HepG2 (cell line): ENCODE measurements at regions not wholly inside any gene's neighbourhood (a gene's known extent, or its start where the extent isn't known, plus 50 kb on each side); places are given as distances from the start of the nearest gene placed in this dataset.

Experiments
- ATAC-seq: fragments of 200-7000 bp; cut with Tn5 transposase; 3 replicates; pipeline ENCODE4 v1.9.1; 2020; ENCODE audit warnings: mild to moderate bottlenecking, moderate library complexity
- BruUV-seq: library from RNA; stranded (reverse); fragments of 400-500 nt; replicated peaks from 2 replicates; lab custom pipeline; 2021; lab: Mats Ljungman, UMichigan
- CTCF ChIA-PET: fragments of 300-600 bp; formaldehyde crosslinking; extraction: SDS; loops from one replicate; lab custom pipeline; 2021; ENCODE audit warnings: low total read pairs, inconsistent platforms, low intra/inter-chr PET ratio; lab: Yijun Ruan, JAX
- POLR2A ChIA-PET: fragments of 350-600 bp; sonication (Branson Sonifier 250); formaldehyde crosslinking; loops from one replicate; lab custom pipeline; 2020; ENCODE audit warnings: antibody characterized with exemption, inconsistent platforms; lab: Yijun Ruan, JAX
- DNase-seq: peaks from one replicate; pipeline ENCODE4 v3.0.0-alpha.2; 2015; ENCODE audit warnings: low spot score
- FAIRE-seq: peaks from 3 replicates; lab custom pipeline; 2011; peaks lifted over from hg19 to GRCh38; lab: Jason Lieb, UNC
- H2AFZ ChIP-seq: one replicate; pipeline ENCODE4 v1.6.1; 2011; ENCODE audit warnings: low read length, inconsistent platforms
- H3K27ac ChIP-seq: fragments of 300-600 bp; 3 replicates; pipeline ENCODE4 v1.8.0; 2011; ENCODE audit warnings: mixed run types, mild to moderate bottlenecking, mixed read lengths, low read length, inconsistent platforms; ENCODE audit not compliant: insufficient read depth; ENCODE audit errors: extremely low read length
- H3K27me3 ChIP-seq, 2 experiments: fragments of 200-600 bp in 1 of 2; 2 replicates in 1 of 2; 3 replicates in 1 of 2; pipeline versions ENCODE4 v1.6.0 to v1.8.0; 2011; ENCODE audit warnings: low read length in 2 of 2, mild to moderate bottlenecking in 2 of 2, moderate library complexity in 2 of 2, inconsistent platforms in 1 of 2; ENCODE audit not compliant: insufficient read depth in 2 of 2, control insufficient read depth in 1 of 2
- H3K36me3 ChIP-seq, 2 experiments: fragments of 200-600 bp in 1 of 2; replicated peaks in 1 of 2; 2 replicates in 1 of 2; 3 replicates in 1 of 2; pipeline versions ENCODE4 v1.5.1 to v1.8.0; 2011; ENCODE audit warnings: low read length in 2 of 2, inconsistent platforms in 1 of 2; ENCODE audit not compliant: insufficient read depth in 2 of 2, control insufficient read depth in 1 of 2
- H3K4me1 ChIP-seq: 2 replicates; pipeline ENCODE4 v1.5.1; 2012; ENCODE audit warnings: low read length, inconsistent platforms; ENCODE audit not compliant: insufficient read depth
- H3K4me2 ChIP-seq: 2 replicates; pipeline ENCODE4 v1.6.0; 2011; ENCODE audit warnings: low read depth, low read length, inconsistent platforms
- H3K4me3 ChIP-seq, 3 experiments: fragments of 200-600 bp in 1 of 3; sonication (generic), shearing (Covaris generic) in 1 of 3; replicated peaks in 1 of 3; 2 replicates each; pipeline ENCODE4 v1.5.1; 2011 to 2016; ENCODE audit warnings: low read length in 3 of 3, inconsistent platforms in 2 of 3, low read depth in 2 of 3, mild to moderate bottlenecking in 2 of 3, control low read depth in 1 of 3, mixed read lengths in 1 of 3; ENCODE audit not compliant: insufficient read depth in 1 of 3
- H3K79me2 ChIP-seq: one replicate; pipeline ENCODE4 v1.6.1; 2011; ENCODE audit warnings: low read length, inconsistent platforms; ENCODE audit not compliant: insufficient read depth
- H3K9ac ChIP-seq: 2 replicates; pipeline ENCODE4 v1.6.0; 2011; ENCODE audit warnings: mild to moderate bottlenecking, low read depth, low read length, inconsistent platforms; ENCODE audit not compliant: insufficient read depth
- H3K9me3 ChIP-seq: 2 replicates; pipeline ENCODE4 v1.5.1; 2012; ENCODE audit warnings: mild to moderate bottlenecking, low read length
- H4K20me1 ChIP-seq: 2 replicates; pipeline ENCODE4 v1.6.0; 2011; ENCODE audit warnings: inconsistent platforms, mild to moderate bottlenecking, low read length, moderate library complexity; ENCODE audit not compliant: insufficient read depth
- BCL3 ChIP-seq: sonication (generic); formaldehyde crosslinking; IDR thresholded peaks from 2 replicates; pipeline ENCODE4 v1.5.1; 2020; ENCODE audit warnings: mild to moderate bottlenecking, missing genetic modification reagents, moderate library complexity
- HMGXB3 ChIP-seq: sonication (generic); formaldehyde crosslinking; IDR thresholded peaks from 2 replicates; pipeline ENCODE4 v1.4.0; 2020; ENCODE audit warnings: missing genetic modification reagents, borderline replicate concordance
- KDM5B ChIP-seq: sonication (generic); formaldehyde crosslinking; IDR thresholded peaks from 2 replicates; pipeline ENCODE4 v1.4.0; 2020; ENCODE audit warnings: missing genetic modification reagents, mild to moderate bottlenecking, borderline replicate concordance
- MATR3 ChIP-seq: sonication (generic); formaldehyde crosslinking; IDR thresholded peaks from 2 replicates; pipeline ENCODE4 v1.4.0; 2020; ENCODE audit warnings: missing genetic modification reagents
- ZBTB7A ChIP-seq: sonication (generic); formaldehyde crosslinking; IDR thresholded peaks from 2 replicates; pipeline ENCODE4 v1.8.0; 2022; ENCODE audit warnings: mild to moderate bottlenecking, missing genetic modification reagents
- ZFP90 ChIP-seq: sonication (generic); formaldehyde crosslinking; IDR thresholded peaks from 2 replicates; pipeline ENCODE4 v1.8.0; 2022; ENCODE audit warnings: missing genetic modification reagents, mild to moderate bottlenecking, inconsistent platforms, borderline replicate concordance
- ZNF687 ChIP-seq: sonication (generic); formaldehyde crosslinking; IDR thresholded peaks from 2 replicates; pipeline ENCODE4 v1.5.1; 2020; ENCODE audit warnings: mild to moderate bottlenecking, missing genetic modification reagents, moderate library complexity
- ZNF792 ChIP-seq: IDR thresholded peaks from 2 replicates; pipeline ENCODE4 v1.6.1; 2016
- WGBS: methylation state at CpG from one replicate; pipeline ENCODE4 v1.1.6; 2017; ENCODE audit warnings: low lambda C conversion rate; 5-methylcytosine and 5-hydroxymethylcytosine counted together
- in situ Hi-C: cut with HindIII; loops from 2 replicates; pipeline ENCODE4 v1.10.0; 2017; ENCODE audit warnings: low pct_unique_long_range_greater_than_20kb; ENCODE audit not compliant: extremely low pct_ligation_motif_present
- intact Hi-C: fragments of 100-400 bp; cut with micrococcal nuclease; formaldehyde crosslinking; loops from one replicate; pipeline ENCODE4 v1.10.0; 2022; ENCODE audit not compliant: unreplicated experiment

- no peak for FAIRE-seq
- H3K4me2 ChIP-seq, result no peak overlapping the region
- in situ Hi-C loops (no loop called here), intact Hi-C loops (no loop called here)
- H4K20me1 ChIP-seq, result no peaks in the 10 kb centered on the region
- ChIA-PET POLR2A (no interaction called here), CTCF (no interaction called here)
- H3K36me3 ChIP-seq, result no peaks in the 10 kb centered on the region
- no peak for DNase-seq
- H3K79me2 ChIP-seq, result no peaks in the 10 kb centered on the region
- ATAC-seq, result no peak
- no peak overlapping the region for H2AFZ ChIP-seq
- BruUV-seq, result no TSS peak
- H3K27ac ChIP-seq, result no peak overlapping the region
- no peak overlapping the region for H3K4me3 ChIP-seq
- H3K4me1 ChIP-seq, result no peaks in the 10 kb centered on the region
- H3K9ac ChIP-seq, result no peak overlapping the region
- no peaks in the 10 kb centered on the region for H3K27me3 ChIP-seq
- H3K9me3 ChIP-seq, result peaks cover 21% of the 10 kb centered on the region
- TF ChIP-seq ZFP90 (CRISPR knock-in tag) (no peak), BCL3 (CRISPR knock-in tag) (no peak), ZBTB7A (CRISPR knock-in tag) (no peak), MATR3 (CRISPR knock-in tag) (no peak)
- WGBS, result 18% methylated on average over 2 of the region's 3 CpGs
These were observed 364.0 kb upstream of the FAT3 start for GRCh38 chr11:91860661-91861060.

GRCh38 chr11:91859666-91860065 lies 365.0 kb upstream of the FAT3 start:
- Histone ChIP-seq H4K20me1 (no peaks in the 10 kb centered on the region), H2AFZ (no peak overlapping the region), H3K79me2 (no peaks in the 10 kb centered on the region), H3K9ac (no peak overlapping the region), H3K27ac (no peak overlapping the region), H3K36me3 (no peaks in the 10 kb centered on the region), H3K27me3 (no peaks in the 10 kb centered on the region), H3K4me2 (no peak overlapping the region), H3K4me1 (no peaks in the 10 kb centered on the region), H3K4me3 (no peak overlapping the region), H3K9me3 (peaks cover 18% of the 10 kb centered on the region)
- intact Hi-C loops, result no loop called here
- CTCF ChIA-PET, result no interaction called here
- POLR2A ChIA-PET, result no interaction called here
- no TSS peak for BruUV-seq
- 0% methylated on average over 1 of the region's 1 CpG for WGBS
- in situ Hi-C loops, result no loop called here
- no peak for FAIRE-seq
- no peak for ATAC-seq
- DNase-seq, result no peak
- no peak for TF ChIP-seq HMGXB3 (CRISPR knock-in tag)
- TF ChIP-seq ZNF792, result no peak
- TF ChIP-seq KDM5B (CRISPR knock-in tag), result no peak
- TF ChIP-seq ZNF687 (CRISPR knock-in tag), result no peak
